OCI-LY1 (cell line): ENCODE measurements at regions not wholly inside any gene's neighbourhood (a gene's known extent, or its start where the extent isn't known, plus 50 kb on each side); places are given as distances from the start of the nearest gene placed in this dataset.

Source experiments
- H2AFZ ChIP-seq: fragments of 200-600 bp; sonication (generic), shearing (Covaris generic); 2 replicates; pipeline ENCODE4 v1.6.0; 2014; ENCODE audit warnings: antibody characterized with exemption, mild to moderate bottlenecking, low read length
- H3F3A ChIP-seq: fragments of 200-600 bp; sonication (generic), shearing (Covaris generic); 2 replicates; pipeline ENCODE4 v1.6.0; 2014; ENCODE audit warnings: mild to moderate bottlenecking, antibody characterized with exemption, low read length, moderate library complexity; ENCODE audit not compliant: insufficient read depth
- H3K27ac ChIP-seq: fragments of 200-600 bp; sonication (generic); 2 replicates; pipeline ENCODE4 v1.5.1; 2014; ENCODE audit warnings: low read length, mixed run types, mild to moderate bottlenecking, low read depth; ENCODE audit not compliant: poor library complexity, severe bottlenecking
- H3K27me3 ChIP-seq: fragments of 200-600 bp; sonication (generic); 2 replicates; pipeline ENCODE4 v1.6.0; 2014; ENCODE audit warnings: antibody characterized with exemption, mild to moderate bottlenecking, low read length, moderate library complexity; ENCODE audit not compliant: insufficient read depth
- H3K36me3 ChIP-seq: fragments of 200-600 bp; sonication (generic); 2 replicates; pipeline ENCODE4 v1.6.1; 2014; ENCODE audit warnings: mild to moderate bottlenecking, antibody characterized with exemption, low read length, moderate library complexity, mixed read lengths; ENCODE audit not compliant: insufficient read depth
- H3K4me1 ChIP-seq: fragments of 200-600 bp; sonication (generic); 2 replicates; pipeline ENCODE4 v1.5.1; 2014; ENCODE audit warnings: mild to moderate bottlenecking, low read length, moderate library complexity; ENCODE audit not compliant: insufficient read depth, severe bottlenecking
- H3K4me2 ChIP-seq: fragments of 200-600 bp; sonication (generic), shearing (Covaris generic); 2 replicates; pipeline ENCODE4 v1.6.1; 2014; ENCODE audit warnings: low read length
- H3K4me3 ChIP-seq: fragments of 200-600 bp; sonication (generic); 2 replicates; pipeline ENCODE4 v1.5.1; 2014; ENCODE audit warnings: low read length, low read depth, mild to moderate bottlenecking, mixed read lengths; ENCODE audit not compliant: poor library complexity, severe bottlenecking
- H3K79me2 ChIP-seq: fragments of 200-600 bp; shearing (Covaris generic); 2 replicates; pipeline ENCODE4 v1.6.1; 2016; ENCODE audit warnings: mixed run types, low read length, mixed read lengths; ENCODE audit not compliant: insufficient read depth
- H3K9ac ChIP-seq: fragments of 200-600 bp; sonication (generic), shearing (Covaris generic); 2 replicates; pipeline ENCODE4 v1.6.1; 2014; ENCODE audit warnings: mild to moderate bottlenecking, low read length, mixed read lengths
- H3K9me2 ChIP-seq: fragments of 200-600 bp; sonication (generic), shearing (Covaris generic); 2 replicates; pipeline ENCODE4 v1.6.1; 2014; ENCODE audit warnings: low read depth, mild to moderate bottlenecking, low read length, mixed read lengths
- H3K9me3 ChIP-seq: fragments of 200-600 bp; shearing (Covaris generic); 2 replicates; pipeline ENCODE4 v1.6.1; 2014; ENCODE audit warnings: low read length, mixed read lengths
- H4K20me1 ChIP-seq: fragments of 200-600 bp; sonication (generic), shearing (Covaris generic); 2 replicates; pipeline ENCODE4 v1.6.0; 2016; ENCODE audit warnings: mild to moderate bottlenecking, low read length; ENCODE audit not compliant: insufficient read depth
- EZH2 ChIP-seq: fragments of 200-600 bp; sonication (generic), shearing (Covaris generic); IDR thresholded peaks from 2 replicates; pipeline ENCODE4 v1.8.0; 2017; ENCODE audit warnings: borderline replicate concordance, mixed run types, mild to moderate bottlenecking, antibody characterized with exemption, low read length, moderate library complexity, mixed read lengths
- TF ChIP-seq, protein P1 (sequence below): fragments of 200-600 bp; sonication (generic), shearing (Covaris generic); IDR thresholded peaks from 2 replicates; pipeline ENCODE4 v1.5.1; 2017; ENCODE audit warnings: mild to moderate bottlenecking, antibody characterized with exemption, low read length, moderate library complexity, mixed read lengths

GRCh38 chr4:129988957-129989356 is 893.0 kb downstream of the C4orf33 start:
- Histone ChIP-seq H3K9ac (no peak overlapping the region), H3K4me2 (no peak overlapping the region), H3K79me2 (no peaks in the 10 kb centered on the region), H3K36me3 (no peaks in the 10 kb centered on the region), H3K4me3 (no peak overlapping the region), H3F3A (no peaks in the 10 kb centered on the region), H2AFZ (no peak overlapping the region), H3K9me2 (no peaks in the 10 kb centered on the region), H3K27ac (no peak overlapping the region), H4K20me1 (no peaks in the 10 kb centered on the region), H3K4me1 (no peaks in the 10 kb centered on the region), H3K9me3 (no peaks in the 10 kb centered on the region), H3K27me3 (no peaks in the 10 kb centered on the region)
- TF ChIP-seq EZH2, result no peak
- TF ChIP-seq, protein P1, sequence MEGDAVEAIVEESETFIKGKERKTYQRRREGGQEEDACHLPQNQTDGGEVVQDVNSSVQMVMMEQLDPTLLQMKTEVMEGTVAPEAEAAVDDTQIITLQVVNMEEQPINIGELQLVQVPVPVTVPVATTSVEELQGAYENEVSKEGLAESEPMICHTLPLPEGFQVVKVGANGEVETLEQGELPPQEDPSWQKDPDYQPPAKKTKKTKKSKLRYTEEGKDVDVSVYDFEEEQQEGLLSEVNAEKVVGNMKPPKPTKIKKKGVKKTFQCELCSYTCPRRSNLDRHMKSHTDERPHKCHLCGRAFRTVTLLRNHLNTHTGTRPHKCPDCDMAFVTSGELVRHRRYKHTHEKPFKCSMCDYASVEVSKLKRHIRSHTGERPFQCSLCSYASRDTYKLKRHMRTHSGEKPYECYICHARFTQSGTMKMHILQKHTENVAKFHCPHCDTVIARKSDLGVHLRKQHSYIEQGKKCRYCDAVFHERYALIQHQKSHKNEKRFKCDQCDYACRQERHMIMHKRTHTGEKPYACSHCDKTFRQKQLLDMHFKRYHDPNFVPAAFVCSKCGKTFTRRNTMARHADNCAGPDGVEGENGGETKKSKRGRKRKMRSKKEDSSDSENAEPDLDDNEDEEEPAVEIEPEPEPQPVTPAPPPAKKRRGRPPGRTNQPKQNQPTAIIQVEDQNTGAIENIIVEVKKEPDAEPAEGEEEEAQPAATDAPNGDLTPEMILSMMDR, result no peak

DNA sequence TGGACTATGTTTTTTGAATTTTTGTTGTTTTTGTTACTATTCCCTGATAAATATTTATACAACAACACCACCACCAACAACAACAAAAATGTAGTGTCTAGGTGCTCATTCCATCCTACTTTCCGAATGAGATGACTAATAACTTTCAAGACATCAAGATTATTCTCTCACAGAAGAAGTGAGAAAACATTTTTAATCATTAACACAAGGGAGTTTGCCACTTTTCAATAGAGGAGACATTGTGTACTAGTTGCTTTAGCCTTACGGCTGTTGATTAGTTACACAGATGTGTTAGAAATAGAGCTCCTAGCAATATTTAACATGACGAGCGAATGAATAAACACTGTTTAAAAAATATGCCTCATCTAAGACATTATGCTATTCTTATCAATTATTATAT is 898.8 kb downstream of the C4orf33 start:
- H3K9me3 ChIP-seq, result no peaks in the 10 kb centered on the region
- H3K9me2 ChIP-seq, result no peaks in the 10 kb centered on the region
- H4K20me1 ChIP-seq, result no peaks in the 10 kb centered on the region
- no peaks in the 10 kb centered on the region for H3K27me3 ChIP-seq
- H3K36me3 ChIP-seq, result no peaks in the 10 kb centered on the region
- no peak overlapping the region for H3K27ac ChIP-seq
- no peak for TF ChIP-seq EZH2
- TF ChIP-seq, protein P1, result no peak
- H3K4me3 ChIP-seq, result no peak overlapping the region
- H3K79me2 ChIP-seq, result no peaks in the 10 kb centered on the region
- no peak overlapping the region for H3K9ac ChIP-seq
- no peak overlapping the region for H3K4me2 ChIP-seq
- H3F3A ChIP-seq, result no peaks in the 10 kb centered on the region
- H3K4me1 ChIP-seq, result no peaks in the 10 kb centered on the region
- no peak overlapping the region for H2AFZ ChIP-seq

GRCh38 chr4:129998436-129999150 is 902.6 kb downstream of the C4orf33 start:
- Histone ChIP-seq H3K27ac (no peak overlapping the region), H3K9me2 (no peaks in the 10 kb centered on the region), H4K20me1 (no peaks in the 10 kb centered on the region), H3K4me2 (no peak overlapping the region), H3K9me3 (no peaks in the 10 kb centered on the region), H3K79me2 (no peaks in the 10 kb centered on the region), H3K4me3 (no peak overlapping the region), H3K36me3 (no peaks in the 10 kb centered on the region), H3K4me1 (no peaks in the 10 kb centered on the region), H3K9ac (no peak overlapping the region), H3F3A (no peaks in the 10 kb centered on the region), H3K27me3 (no peaks in the 10 kb centered on the region), H2AFZ (no peak overlapping the region)
- TF ChIP-seq, protein P1, result no peak
- TF ChIP-seq EZH2, result no peak
